ENCODE measurements at regions not wholly inside any gene's neighbourhood (a gene's known extent, or its start where the extent isn't known, plus 50 kb on each side); places are given as distances from the start of the nearest gene placed in this dataset.

DNA sequence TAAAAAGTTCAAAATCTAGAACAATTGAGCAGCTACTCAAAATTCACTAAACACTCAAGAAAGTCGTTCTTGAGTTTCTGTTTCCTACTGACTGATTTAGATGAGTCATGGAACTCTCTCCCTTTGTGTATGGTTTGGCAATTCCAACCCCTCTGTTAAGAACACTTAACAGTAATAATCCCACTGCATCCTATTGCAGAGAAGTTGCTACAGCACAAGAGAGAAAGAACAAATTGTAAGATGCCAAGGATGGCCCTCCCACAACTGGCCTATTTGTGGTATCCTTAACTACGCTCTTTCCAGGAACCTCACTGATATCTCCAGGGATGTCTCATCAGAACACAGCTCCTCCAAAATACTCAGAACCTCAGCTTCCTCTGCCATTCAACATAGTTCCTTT lies 701.8 kb upstream of the TENM3 start:
- peaks cover 4 to 19% (median 6%) of the 10 kb centered on the region in 6 donors for H3K9me3 Mint-ChIP-seq
- H3K27ac Mint-ChIP-seq: no peak overlapping the region
- H3K27me3 Mint-ChIP-seq (ENCODE audit: low read depth in 3 of 3): no peaks in the 10 kb centered on the region
- H3K4me3 Mint-ChIP-seq: no peak overlapping the region
- H3K4me1 Mint-ChIP-seq: no peaks in the 10 kb centered on the region
- H3K36me3 Mint-ChIP-seq: no peaks in the 10 kb centered on the region
- no peak for DNase-seq

DNA sequence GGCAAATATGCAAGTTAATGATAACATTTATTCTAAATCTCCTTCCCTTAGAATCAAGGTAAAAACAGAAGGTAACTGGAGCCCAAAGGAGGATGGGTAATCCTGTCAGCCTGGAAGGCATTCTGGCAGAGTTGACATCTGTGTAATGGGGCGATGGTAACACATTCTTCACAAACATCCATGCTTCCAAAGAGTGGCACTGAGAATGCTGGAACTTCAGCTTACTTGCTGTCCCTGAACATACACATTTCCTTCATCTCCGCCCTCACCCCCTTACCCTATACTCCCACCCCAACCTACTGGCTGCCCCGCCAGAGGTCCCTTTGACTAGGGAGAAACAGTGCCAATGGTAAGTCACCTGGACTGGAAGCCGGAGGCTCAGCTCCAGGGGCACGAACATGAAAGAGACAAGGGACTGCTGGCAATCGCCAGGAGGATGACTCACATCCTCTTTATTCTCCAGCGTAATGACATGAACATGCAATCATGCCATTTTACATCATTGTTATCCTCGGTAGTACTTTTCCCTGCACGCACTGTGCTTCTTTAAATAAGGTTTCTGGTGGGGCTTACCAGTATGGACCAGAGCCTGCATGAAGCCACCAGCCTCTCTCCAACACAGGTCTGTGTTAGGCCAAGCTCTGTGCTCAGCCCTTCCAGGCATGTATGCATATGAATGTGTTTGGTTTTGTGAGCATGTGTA lies 694.2 kb upstream of the TENM3 start:
- H3K27ac Mint-ChIP-seq: no peak overlapping the region
- no peak for DNase-seq
- H3K36me3 Mint-ChIP-seq: no peaks in the 10 kb centered on the region
- peaks cover 0 to 2% (median 0%) of the 10 kb centered on the region in 3 donors for H3K27me3 Mint-ChIP-seq (ENCODE audit: low read depth in 3 of 3)
- H3K9me3 Mint-ChIP-seq: peaks cover 2 to 22% (median 9%) of the 10 kb centered on the region in 6 donors
- H3K4me3 Mint-ChIP-seq: no peak overlapping the region
- no peaks in the 10 kb centered on the region for H3K4me1 Mint-ChIP-seq

DNA sequence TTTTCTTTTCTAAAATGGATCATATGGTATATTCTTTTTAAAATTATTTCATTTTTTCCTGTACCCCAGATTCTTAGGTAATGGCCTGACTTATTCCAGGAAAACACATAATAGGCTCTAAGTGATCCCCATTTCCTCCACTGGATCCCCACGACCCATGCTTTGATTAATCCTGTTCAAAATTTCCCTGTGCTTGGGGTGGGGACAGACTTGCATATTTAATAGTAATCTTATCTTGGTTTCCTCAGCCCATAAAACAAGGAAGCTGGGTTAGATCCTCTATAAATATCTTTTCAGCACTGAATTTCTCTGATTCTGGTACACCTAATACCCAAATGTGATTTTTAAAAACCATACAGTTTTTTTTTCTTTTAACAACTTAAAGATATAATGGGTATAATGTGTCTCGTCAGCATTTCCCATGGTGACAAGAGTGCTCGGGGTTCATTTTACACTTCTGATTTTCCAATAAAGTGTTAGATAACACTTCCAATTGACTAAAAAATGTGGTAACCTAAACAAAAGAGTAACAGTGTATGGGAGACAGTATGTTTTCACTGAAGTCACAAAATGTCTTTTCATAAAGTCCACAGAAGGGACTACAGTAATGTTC lies 693.5 kb upstream of the TENM3 start:
- Mint-ChIP-seq H3K27ac (no peak overlapping the region), H3K36me3 (no peaks in the 10 kb centered on the region), H3K27me3 (ENCODE audit: low read depth in 3 of 3) (peaks cover 0 to 2% (median 0%) of the 10 kb centered on the region in 3 donors), H3K9me3 (peaks cover 2 to 22% (median 9%) of the 10 kb centered on the region in 6 donors), H3K4me1 (no peaks in the 10 kb centered on the region), H3K4me3 (no peak overlapping the region)
- no peak for DNase-seq

- Mint-ChIP-seq H3K27me3 (ENCODE audit: low read depth in 3 of 3) (peaks cover 0 to 2% (median 0%) of the 10 kb centered on the region in 3 donors), H3K4me3 (no peak overlapping the region), H3K36me3 (no peaks in the 10 kb centered on the region), H3K27ac (no peak overlapping the region), H3K4me1 (no peaks in the 10 kb centered on the region), H3K9me3 (peaks cover 2 to 22% (median 9%) of the 10 kb centered on the region in 6 donors)
- no peak for DNase-seq
These were observed 692.8 kb upstream of the TENM3 start for GRCh38 chr4:181550381-181550780.

DNA sequence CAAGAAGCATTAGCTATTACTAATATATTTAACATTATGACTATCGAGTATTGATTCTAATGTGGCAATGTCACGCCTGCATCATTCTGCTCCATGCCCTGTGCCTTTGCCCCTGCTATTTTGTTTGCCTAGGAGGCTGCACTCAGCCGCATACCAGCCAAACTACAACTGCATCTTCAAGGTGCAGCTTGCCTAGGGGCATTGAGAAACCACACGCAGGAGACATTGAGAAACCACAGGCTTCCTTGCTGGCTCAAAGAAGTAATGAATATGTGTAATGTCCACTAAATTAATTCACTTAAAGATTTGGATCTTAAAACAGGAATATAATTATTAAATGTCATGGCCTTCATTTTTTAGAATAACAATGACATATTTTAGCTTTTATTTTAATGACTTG lies 683.6 kb upstream of the TENM3 start:
- Mint-ChIP-seq H3K9me3 (peaks cover 0 to 25% (median 3%) of the 10 kb centered on the region in 6 donors), H3K36me3 (no peaks in the 10 kb centered on the region), H3K4me1 (no peaks in the 10 kb centered on the region), H3K4me3 (no peak overlapping the region), H3K27ac (no peak overlapping the region), H3K27me3 (ENCODE audit: low read depth in 3 of 3) (no peaks in the 10 kb centered on the region)
- no peak for DNase-seq

DNA sequence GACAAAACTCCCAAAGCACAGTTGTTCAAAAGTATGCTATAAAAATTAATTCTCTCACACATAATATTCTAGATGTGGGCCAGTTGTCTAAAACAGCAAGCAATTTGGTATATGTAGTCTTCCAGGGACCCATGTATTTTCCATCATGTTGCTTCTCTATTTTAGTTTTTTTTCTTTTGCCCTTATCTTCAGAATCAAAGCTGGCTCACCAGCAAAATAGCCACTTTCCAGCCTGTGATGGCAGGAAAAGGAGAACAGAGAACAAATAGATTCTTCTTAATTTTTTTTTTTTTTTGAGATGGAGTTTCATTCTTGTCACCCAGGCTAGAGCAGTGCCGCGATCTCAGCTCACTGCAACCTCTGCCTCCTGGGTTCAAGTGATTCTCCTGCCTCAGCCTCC lies 680.8 kb upstream of the TENM3 start:
- H3K4me3 Mint-ChIP-seq: no peak overlapping the region
- H3K27ac Mint-ChIP-seq: no peak overlapping the region

GRCh38 chr4:181564625-181565024 lies 678.6 kb upstream of the TENM3 start:
- H3K27me3 Mint-ChIP-seq (ENCODE audit: low read depth in 3 of 3): no peaks in the 10 kb centered on the region
- no peak for DNase-seq
- no peak overlapping the region for H3K27ac Mint-ChIP-seq
- peaks cover 0 to 23% (median 5%) of the 10 kb centered on the region in 6 donors for H3K9me3 Mint-ChIP-seq
- no peaks in the 10 kb centered on the region for H3K4me1 Mint-ChIP-seq
- H3K36me3 Mint-ChIP-seq: no peaks in the 10 kb centered on the region
- no peak overlapping the region for H3K4me3 Mint-ChIP-seq

More for the DNA sequence above, 680.8 kb upstream of the TENM3 start:
- no peak for DNase-seq
- H3K9me3 Mint-ChIP-seq: peaks cover 0 to 22% (median 5%) of the 10 kb centered on the region in 6 donors
- no peaks in the 10 kb centered on the region for H3K27me3 Mint-ChIP-seq (ENCODE audit: low read depth in 3 of 3)
- no peaks in the 10 kb centered on the region for H3K4me1 Mint-ChIP-seq
- H3K36me3 Mint-ChIP-seq: no peaks in the 10 kb centered on the region

DNA sequence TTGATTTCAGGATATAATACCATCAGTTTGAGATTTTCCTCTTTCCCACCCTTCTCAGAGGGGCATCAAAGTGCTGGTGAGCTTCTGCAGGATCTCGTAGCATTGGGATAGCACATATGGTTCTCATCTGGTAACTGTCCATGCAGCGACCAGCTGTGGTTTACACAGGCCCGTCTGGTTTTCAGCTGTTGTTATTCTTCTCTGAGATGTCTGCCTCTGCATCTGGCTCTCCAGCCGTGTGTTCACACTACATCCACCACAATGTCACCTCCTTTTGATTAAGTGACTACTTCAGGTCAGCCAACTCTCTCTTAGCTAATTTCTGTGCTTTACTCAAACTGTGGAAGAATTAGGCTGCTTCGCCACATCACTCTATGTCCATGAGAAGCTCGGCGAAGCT lies 676.7 kb upstream of the TENM3 start:
- no peak overlapping the region for H3K4me3 Mint-ChIP-seq
- peaks cover 0 to 16% (median 5%) of the 10 kb centered on the region in 6 donors for H3K9me3 Mint-ChIP-seq
- H3K4me1 Mint-ChIP-seq: no peaks in the 10 kb centered on the region
- no peak overlapping the region for H3K27ac Mint-ChIP-seq
- DNase-seq: no peak
- no peaks in the 10 kb centered on the region for H3K27me3 Mint-ChIP-seq (ENCODE audit: low read depth in 3 of 3)
- H3K36me3 Mint-ChIP-seq: no peaks in the 10 kb centered on the region

- no peak overlapping the region for H3K27ac Mint-ChIP-seq
- peaks cover 0 to 5% (median 2%) of the 10 kb centered on the region in 6 donors for H3K9me3 Mint-ChIP-seq
- H3K4me3 Mint-ChIP-seq: no peak overlapping the region
- H3K4me1 Mint-ChIP-seq: no peaks in the 10 kb centered on the region
- no peaks in the 10 kb centered on the region for H3K36me3 Mint-ChIP-seq
- no peak for DNase-seq
- no peaks in the 10 kb centered on the region for H3K27me3 Mint-ChIP-seq (ENCODE audit: low read depth in 3 of 3)
These were observed 673.6 kb upstream of the TENM3 start for GRCh38 chr4:181569553-181569952.

DNA sequence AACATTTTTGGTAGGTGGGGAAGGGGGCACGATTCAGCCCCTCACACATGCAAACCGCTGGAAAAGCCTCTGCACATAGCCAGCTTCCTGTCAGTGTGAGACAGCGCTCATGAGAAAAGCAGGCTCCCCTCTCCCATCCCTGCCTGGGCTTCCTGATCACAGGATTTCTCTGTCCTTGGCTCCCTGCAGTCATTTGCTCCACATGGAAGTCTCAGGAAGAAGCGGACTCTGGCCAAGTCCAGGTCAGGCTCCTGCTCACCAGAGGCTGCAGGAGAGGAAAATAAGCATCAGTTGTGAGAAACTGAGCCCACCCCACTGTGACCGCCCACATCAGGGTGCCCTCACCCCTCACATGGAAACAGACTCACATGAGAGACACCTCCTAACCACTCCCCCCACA lies 664.3 kb upstream of the TENM3 start:
- Mint-ChIP-seq H3K27ac (no peak overlapping the region), H3K36me3 (peaks cover 0 to 4% (median 0%) of the 10 kb centered on the region in 3 donors), H3K4me3 (no peak overlapping the region), H3K4me1 (no peaks in the 10 kb centered on the region), H3K9me3 (peaks cover 4 to 20% (median 11%) of the 10 kb centered on the region in 6 donors), H3K27me3 (ENCODE audit: low read depth in 3 of 3) (peaks cover 0 to 2% (median 0%) of the 10 kb centered on the region in 3 donors)
- no peak for DNase-seq

- DNase-seq: no peak
- Mint-ChIP-seq H3K4me1 (no peaks in the 10 kb centered on the region), H3K9me3 (peaks cover 4 to 21% (median 11%) of the 10 kb centered on the region in 6 donors), H3K36me3 (peaks cover 0 to 4% (median 0%) of the 10 kb centered on the region in 3 donors), H3K27me3 (ENCODE audit: low read depth in 3 of 3) (peaks cover 0 to 2% (median 0%) of the 10 kb centered on the region in 3 donors), H3K4me3 (no peak overlapping the region), H3K27ac (no peak overlapping the region)
These were observed 663.7 kb upstream of the TENM3 start for GRCh38 chr4:181579486-181579885.

GRCh38 chr4:181581983-181582382 lies 661.2 kb upstream of the TENM3 start:
- Mint-ChIP-seq H3K4me3 (no peak overlapping the region), H3K9me3 (peaks cover 2 to 27% (median 13%) of the 10 kb centered on the region in 6 donors), H3K36me3 (peaks cover 0 to 6% (median 0%) of the 10 kb centered on the region in 3 donors), H3K4me1 (no peaks in the 10 kb centered on the region), H3K27me3 (ENCODE audit: low read depth in 3 of 3) (peaks cover 0 to 2% (median 0%) of the 10 kb centered on the region in 3 donors), H3K27ac (no peak overlapping the region)
- no peak for DNase-seq

DNA sequence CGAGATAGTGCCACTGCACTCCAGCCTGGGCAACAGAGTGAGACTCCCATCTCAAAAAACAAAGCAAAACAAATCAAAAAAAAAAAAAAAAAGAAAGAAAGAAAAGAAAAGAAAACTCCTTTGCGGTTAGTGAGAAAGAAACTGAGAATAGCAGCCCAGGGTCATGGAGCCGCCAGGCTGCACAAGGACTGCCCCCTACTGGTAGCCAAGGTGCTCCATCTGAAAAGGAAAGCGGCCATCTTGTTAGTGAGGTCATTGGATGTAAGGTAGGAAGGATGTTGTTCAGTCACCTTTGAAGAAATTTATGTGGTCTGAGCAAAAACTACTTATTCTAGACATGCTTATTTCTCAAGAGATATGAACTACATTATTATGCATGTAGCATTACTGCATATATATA lies 660.6 kb upstream of the TENM3 start:
- peaks cover 2 to 31% (median 16%) of the 10 kb centered on the region in 6 donors for H3K9me3 Mint-ChIP-seq
- H3K4me1 Mint-ChIP-seq: no peaks in the 10 kb centered on the region
- peaks cover 0 to 2% (median 0%) of the 10 kb centered on the region in 3 donors for H3K27me3 Mint-ChIP-seq (ENCODE audit: low read depth in 3 of 3)
- H3K27ac Mint-ChIP-seq: no peak overlapping the region
- H3K36me3 Mint-ChIP-seq: peaks cover 0 to 12% (median 0%) of the 10 kb centered on the region in 3 donors
- DNase-seq: no peak
- no peak overlapping the region for H3K4me3 Mint-ChIP-seq

DNA sequence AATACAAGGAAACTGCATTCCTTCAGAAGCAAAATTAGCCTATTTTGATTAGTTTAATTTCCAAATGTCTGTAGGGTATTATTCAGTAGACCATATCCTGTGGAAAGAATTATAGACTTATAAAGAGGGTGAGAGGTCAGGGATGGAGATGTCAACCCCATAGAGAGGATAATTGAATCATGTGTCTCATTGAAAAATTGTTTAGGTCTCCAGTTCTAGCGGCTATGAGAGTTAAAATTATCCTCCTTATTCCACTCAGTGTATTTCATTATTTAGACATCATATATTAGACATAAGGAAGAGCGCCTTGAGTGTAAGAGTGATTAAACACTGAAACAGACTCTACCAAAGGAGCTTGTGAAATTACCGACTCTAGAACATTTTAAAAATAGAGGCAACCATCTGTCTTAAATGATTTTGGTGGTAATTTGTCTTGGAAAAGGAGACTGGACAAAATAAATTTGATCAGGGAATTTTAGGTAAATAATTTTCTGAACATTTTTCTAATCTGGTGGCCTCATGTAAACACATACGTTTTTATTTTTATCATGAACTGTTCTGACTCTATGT lies 654.4 kb upstream of the TENM3 start:
- no peak overlapping the region for H3K27ac Mint-ChIP-seq
- H3K27me3 Mint-ChIP-seq (ENCODE audit: low read depth in 3 of 3): peaks cover 0 to 4% (median 0%) of the 10 kb centered on the region in 3 donors
- no peak for DNase-seq
- peaks cover 0 to 9% (median 0%) of the 10 kb centered on the region in 3 donors for H3K36me3 Mint-ChIP-seq
- peaks cover 4 to 29% (median 9%) of the 10 kb centered on the region in 6 donors for H3K9me3 Mint-ChIP-seq
- no peaks in the 10 kb centered on the region for H3K4me1 Mint-ChIP-seq
- H3K4me3 Mint-ChIP-seq: no peak overlapping the region

Measured in immature natural killer cell (primary cell).